ENCODE measurements at regions not wholly inside any gene's neighbourhood (a gene's known extent, or its start where the extent isn't known, plus 50 kb on each side); places are given as distances from the start of the nearest gene placed in this dataset.
"Not testable (repeated sequence)": the region's sequence is repeated elsewhere in the genome, so short reads cannot be mapped to it uniquely, and the experiment has no call there.

- ChIA-PET CTCF (no interaction called here), POLR2A (no interaction called here)
- no peak for DNase-seq (ENCODE audit: extremely low spot score)
- no peak for TF ChIP-seq FOXA1 (IDR thresholded peaks at IDR 0.05)
- no peak for TF ChIP-seq L3MBTL2 (conservative IDR thresholded peaks at IDR 0.05)
- no peak for TF ChIP-seq ARNT (IDR thresholded peaks at IDR 0.05)
- no peak for TF ChIP-seq PKNOX1 (IDR thresholded peaks at IDR 0.05)
- no peak for TF ChIP-seq HDGF (IDR thresholded peaks at IDR 0.05; ENCODE audit: borderline replicate concordance)
- TF ChIP-seq TARDBP (IDR thresholded peaks at IDR 0.05): no peak
- TF ChIP-seq ELF4 (IDR thresholded peaks at IDR 0.05): no peak
- TF ChIP-seq ZNF384 (IDR thresholded peaks at IDR 0.05): no peak
- no peak for TF ChIP-seq SP1 (IDR thresholded peaks at IDR 0.05)
- no peak for TF ChIP-seq SUZ12 (IDR thresholded peaks at IDR 0.05)
- no peak for TF ChIP-seq CTBP1 (IDR thresholded peaks at IDR 0.05; ENCODE audit: borderline replicate concordance)
- no peak for TF ChIP-seq FOXK2 (IDR thresholded peaks at IDR 0.05)
- no peak for TF ChIP-seq LEF1 (IDR thresholded peaks at IDR 0.05; ENCODE audit: borderline replicate concordance)
- no peak for TF ChIP-seq BHLHE40 (IDR thresholded peaks at IDR 0.05; ENCODE audit: borderline replicate concordance)
- no peak for TF ChIP-seq NFRKB (IDR thresholded peaks at IDR 0.05)
- no peak for TF ChIP-seq FOXM1 (IDR thresholded peaks at IDR 0.05; ENCODE audit: borderline replicate concordance)
Observed at GRCh38 chr9:78406146-78406545, 109.2 kb downstream of the PSAT1 start.

DNA sequence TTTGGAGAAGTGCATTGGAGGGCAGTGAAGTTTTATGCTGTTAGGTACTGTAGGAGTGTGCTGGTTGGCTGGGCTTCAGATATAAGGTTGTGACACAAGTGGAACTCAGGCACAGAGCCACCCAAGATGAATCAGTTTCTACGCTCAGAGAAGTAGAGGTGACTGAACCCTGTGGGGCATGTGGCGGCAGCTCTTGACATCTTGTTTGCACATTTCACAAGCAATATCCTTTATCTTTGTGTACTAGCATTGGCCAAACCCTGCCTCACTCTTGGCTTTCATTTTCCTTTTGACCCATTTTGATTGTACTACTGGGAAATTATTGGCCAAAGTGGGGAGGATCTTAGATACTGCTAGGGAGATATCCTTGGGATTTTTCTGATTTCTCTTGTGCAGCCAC lies 110.0 kb downstream of the PSAT1 start:
- TF ChIP-seq ARNT (IDR thresholded peaks at IDR 0.05) (no peak), L3MBTL2 (conservative IDR thresholded peaks at IDR 0.05) (no peak), CTBP1 (IDR thresholded peaks at IDR 0.05; ENCODE audit: borderline replicate concordance) (no peak), FOXK2 (IDR thresholded peaks at IDR 0.05) (no peak), TARDBP (IDR thresholded peaks at IDR 0.05) (no peak), BHLHE40 (IDR thresholded peaks at IDR 0.05; ENCODE audit: borderline replicate concordance) (no peak), HDGF (IDR thresholded peaks at IDR 0.05; ENCODE audit: borderline replicate concordance) (no peak), NFRKB (IDR thresholded peaks at IDR 0.05) (no peak), FOXM1 (IDR thresholded peaks at IDR 0.05; ENCODE audit: borderline replicate concordance) (no peak), PKNOX1 (IDR thresholded peaks at IDR 0.05) (no peak), ZNF384 (IDR thresholded peaks at IDR 0.05) (no peak), SUZ12 (IDR thresholded peaks at IDR 0.05) (no peak), FOXA1 (IDR thresholded peaks at IDR 0.05) (no peak), SP1 (IDR thresholded peaks at IDR 0.05) (no peak), LEF1 (IDR thresholded peaks at IDR 0.05; ENCODE audit: borderline replicate concordance) (no peak), ELF4 (IDR thresholded peaks at IDR 0.05) (no peak)
- CTCF ChIA-PET: no interaction called here
- DNase-seq (ENCODE audit: extremely low spot score): no peak
- POLR2A ChIA-PET: no interaction called here

GRCh38 chr9:78407636-78408312 lies 110.8 kb downstream of the PSAT1 start:
- CTCF ChIA-PET: interaction anchor here (0.6 kb wide), 1 partner anchor 727 kb away, joined by 3 read pairs; no protein-coding TSS in a partner anchor
- no peak for TF ChIP-seq PKNOX1 (IDR thresholded peaks at IDR 0.05)
- TF ChIP-seq L3MBTL2 (conservative IDR thresholded peaks at IDR 0.05): no peak
- no peak for TF ChIP-seq HDGF (IDR thresholded peaks at IDR 0.05; ENCODE audit: borderline replicate concordance)
- no peak for TF ChIP-seq SUZ12 (IDR thresholded peaks at IDR 0.05)
- TF ChIP-seq NFRKB (IDR thresholded peaks at IDR 0.05): no peak
- TF ChIP-seq SP1 (IDR thresholded peaks at IDR 0.05): no peak
- no peak for TF ChIP-seq ZNF384 (IDR thresholded peaks at IDR 0.05)
- no peak for TF ChIP-seq ARNT (IDR thresholded peaks at IDR 0.05)
- no peak for TF ChIP-seq FOXA1 (IDR thresholded peaks at IDR 0.05)
- no peak for TF ChIP-seq BHLHE40 (IDR thresholded peaks at IDR 0.05; ENCODE audit: borderline replicate concordance)
- TF ChIP-seq LEF1 (IDR thresholded peaks at IDR 0.05; ENCODE audit: borderline replicate concordance): no peak
- TF ChIP-seq FOXK2 (IDR thresholded peaks at IDR 0.05): no peak
- TF ChIP-seq TARDBP (IDR thresholded peaks at IDR 0.05): no peak
- TF ChIP-seq ELF4 (IDR thresholded peaks at IDR 0.05): no peak
- TF ChIP-seq CTBP1 (IDR thresholded peaks at IDR 0.05; ENCODE audit: borderline replicate concordance): no peak
- no peak for TF ChIP-seq FOXM1 (IDR thresholded peaks at IDR 0.05; ENCODE audit: borderline replicate concordance)
- DNase-seq (ENCODE audit: extremely low spot score): no peak
- POLR2A ChIA-PET: no interaction called here

DNA sequence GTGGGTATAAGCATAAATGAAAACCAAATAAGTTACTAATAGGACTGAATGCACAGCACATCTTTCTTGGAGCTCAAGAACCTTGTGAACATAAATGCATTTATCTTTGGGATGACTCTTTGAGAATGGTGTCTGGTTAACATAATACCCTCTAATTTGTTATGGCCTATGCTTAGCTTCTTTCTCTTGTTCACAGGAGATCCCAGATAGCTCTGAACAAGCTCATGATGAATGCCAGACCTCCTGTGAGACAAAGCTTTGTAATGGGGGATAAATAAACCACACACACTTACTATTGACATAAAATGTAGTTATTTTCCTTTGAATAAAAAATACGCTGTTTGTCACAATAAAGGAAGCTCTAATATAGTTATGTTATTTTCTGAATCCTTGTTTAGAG lies 111.5 kb downstream of the PSAT1 start:
- ChIA-PET CTCF (interaction anchor here (0.6 kb wide), 1 partner anchor 726 kb away, joined by 3 read pairs; no protein-coding TSS in a partner anchor), POLR2A (no interaction called here)
- TF ChIP-seq HDGF (IDR thresholded peaks at IDR 0.05; ENCODE audit: borderline replicate concordance): no peak
- no peak for TF ChIP-seq CTBP1 (IDR thresholded peaks at IDR 0.05; ENCODE audit: borderline replicate concordance)
- TF ChIP-seq ARNT (IDR thresholded peaks at IDR 0.05): no peak
- no peak for TF ChIP-seq NFRKB (IDR thresholded peaks at IDR 0.05)
- TF ChIP-seq FOXK2 (IDR thresholded peaks at IDR 0.05): no peak
- no peak for TF ChIP-seq LEF1 (IDR thresholded peaks at IDR 0.05; ENCODE audit: borderline replicate concordance)
- TF ChIP-seq ZNF384 (IDR thresholded peaks at IDR 0.05): no peak
- TF ChIP-seq ELF4 (IDR thresholded peaks at IDR 0.05): no peak
- no peak for TF ChIP-seq BHLHE40 (IDR thresholded peaks at IDR 0.05; ENCODE audit: borderline replicate concordance)
- TF ChIP-seq SP1 (IDR thresholded peaks at IDR 0.05): no peak
- DNase-seq (ENCODE audit: extremely low spot score): no peak

GRCh38 chr9:78409928-78410510 lies 113.1 kb downstream of the PSAT1 start:
- POLR2A ChIA-PET; CTCF ChIA-PET; DNase-seq (ENCODE audit: extremely low spot score): not testable (repeated sequence)

GRCh38 chr9:78422309-78422708 lies 125.4 kb downstream of the PSAT1 start:
- ChIA-PET POLR2A (no interaction called here), CTCF (no interaction called here)
- TF ChIP-seq ZNF384 (IDR thresholded peaks at IDR 0.05): peak; percentile 45; the same call in 1 of the 2 replicates
- no peak for TF ChIP-seq PKNOX1 (IDR thresholded peaks at IDR 0.05)
- no peak for DNase-seq (ENCODE audit: extremely low spot score)
